ENCODE measurements at regions not wholly inside any gene's neighbourhood (a gene's known extent, or its start where the extent isn't known, plus 50 kb on each side); places are given as distances from the start of the nearest gene placed in this dataset.

GRCh38 chr7:155141562-155141961 is 71.4 kb downstream of the HTR5A start:
- DNase-seq (ENCODE audit: low read depth, low spot score) (no peak), FAIRE-seq (no peak)
- no peaks in the 10 kb centered on the region for H3K9me1 ChIP-seq (replicated peaks; ENCODE audit: control insufficient read depth, extremely low read depth, insufficient read depth, low read length)
- H3K9ac ChIP-seq (replicated peaks; ENCODE audit: extremely low read depth, insufficient read depth, low read length), result no peak overlapping the region
- intact Hi-C loops (cut with micrococcal nuclease) (no loop called here), dilution Hi-C loops (cut with MboI; ENCODE audit: extremely low pct_ligation_motif_present, low sequenced_read_pairs) (no loop called here)
- POLR2A ChIA-PET, result no interaction called here
- TF ChIP-seq POLR2AphosphoS5 (IDR thresholded peaks at IDR 0.05; ENCODE audit: insufficient read depth, low read depth, low read length), result no peak
- TF ChIP-seq CTCF (IDR thresholded peaks at IDR 0.05; ENCODE audit: extremely low read depth in 1 of 2, insufficient read depth in 1 of 2, low read depth in 1 of 2, low read length in 2 of 2), result no peak
- no peak for TF ChIP-seq EZH2 (IDR thresholded peaks at IDR 0.05; ENCODE audit: borderline replicate concordance, low read depth, low read length, severe bottlenecking)
- TF ChIP-seq GATA2 (IDR thresholded peaks at IDR 0.05; ENCODE audit: insufficient read depth, insufficient read length, low read depth, low read length), result no peak
- no peak overlapping the region for H3K27ac ChIP-seq (ENCODE audit: insufficient read depth, low read depth, low read length)
- no peak overlapping the region for H3K4me3 ChIP-seq (replicated peaks in 1 of 3; ENCODE audit: insufficient read depth in 1 of 3, low read depth in 1 of 3, low read length in 3 of 3)
- no peak overlapping the region for H3K4me2 ChIP-seq (ENCODE audit: insufficient read depth, low read length)
- no peaks in the 10 kb centered on the region for H3K9me3 ChIP-seq (replicated peaks; ENCODE audit: control insufficient read depth, insufficient read depth, low read length)
- H3K27me3 ChIP-seq (ENCODE audit: control insufficient read depth in 2 of 2, insufficient read depth in 2 of 2, low read length in 2 of 2), result no peaks in the 10 kb centered on the region
- H3K36me3 ChIP-seq (ENCODE audit: control insufficient read depth in 2 of 2, extremely low read depth in 1 of 2, insufficient read depth in 2 of 2, low read length in 2 of 2), result no peaks in the 10 kb centered on the region
- no peaks in the 10 kb centered on the region for H3K4me1 ChIP-seq (ENCODE audit: control insufficient read depth, extremely low read depth, insufficient read depth, low read length)
- no TSS peak for BruUV-seq (replicated peaks)
- no peak overlapping the region for H2AFZ ChIP-seq (ENCODE audit: low read depth, low read length)
- H3K79me2 ChIP-seq (ENCODE audit: control insufficient read depth, insufficient read depth, low read length), result no peaks in the 10 kb centered on the region
- CTCF ChIA-PET, result no interaction called here
- H4K20me1 ChIP-seq (replicated peaks; ENCODE audit: control insufficient read depth, extremely low read depth, insufficient read depth, low read length), result no peaks in the 10 kb centered on the region

GRCh38 chr7:155143381-155143780 is 73.3 kb downstream of the HTR5A start:
- intact Hi-C loops (cut with micrococcal nuclease) (no loop called here), dilution Hi-C loops (cut with MboI; ENCODE audit: extremely low pct_ligation_motif_present, low sequenced_read_pairs) (no loop called here)
- no peak for DNase-seq (ENCODE audit: low read depth, low spot score)
- Histone ChIP-seq H3K4me3 (replicated peaks in 1 of 3; ENCODE audit: insufficient read depth in 1 of 3, low read depth in 1 of 3, low read length in 3 of 3) (no peak overlapping the region), H3K79me2 (ENCODE audit: control insufficient read depth, insufficient read depth, low read length) (no peaks in the 10 kb centered on the region), H2AFZ (ENCODE audit: low read depth, low read length) (no peak overlapping the region), H3K4me1 (ENCODE audit: control insufficient read depth, extremely low read depth, insufficient read depth, low read length) (no peaks in the 10 kb centered on the region), H3K9me3 (replicated peaks; ENCODE audit: control insufficient read depth, insufficient read depth, low read length) (no peaks in the 10 kb centered on the region), H3K9me1 (replicated peaks; ENCODE audit: control insufficient read depth, extremely low read depth, insufficient read depth, low read length) (no peaks in the 10 kb centered on the region), H4K20me1 (replicated peaks; ENCODE audit: control insufficient read depth, extremely low read depth, insufficient read depth, low read length) (no peaks in the 10 kb centered on the region), H3K9ac (replicated peaks; ENCODE audit: extremely low read depth, insufficient read depth, low read length) (no peak overlapping the region), H3K4me2 (ENCODE audit: insufficient read depth, low read length) (no peak overlapping the region), H3K36me3 (ENCODE audit: control insufficient read depth in 2 of 2, extremely low read depth in 1 of 2, insufficient read depth in 2 of 2, low read length in 2 of 2) (no peaks in the 10 kb centered on the region), H3K27me3 (ENCODE audit: control insufficient read depth in 2 of 2, insufficient read depth in 2 of 2, low read length in 2 of 2) (no peaks in the 10 kb centered on the region), H3K27ac (ENCODE audit: insufficient read depth, low read depth, low read length) (no peak overlapping the region)
- ChIA-PET CTCF (no interaction called here), POLR2A (no interaction called here)
- no peak for FAIRE-seq
- no peak for TF ChIP-seq GATA2 (IDR thresholded peaks at IDR 0.05; ENCODE audit: insufficient read depth, insufficient read length, low read depth, low read length)
- no peak for TF ChIP-seq JUN (IDR thresholded peaks at IDR 0.05; ENCODE audit: borderline replicate concordance, insufficient read depth, insufficient read length, low read depth)
- no peak for TF ChIP-seq MAX (IDR thresholded peaks at IDR 0.05; ENCODE audit: insufficient read depth, insufficient read length)
- TF ChIP-seq EZH2 (IDR thresholded peaks at IDR 0.05; ENCODE audit: borderline replicate concordance, low read depth, low read length, severe bottlenecking), result no peak
- TF ChIP-seq POLR2A (IDR thresholded peaks at IDR 0.05; ENCODE audit: low read depth, low read length), result no peak
- no peak for TF ChIP-seq CTCF (IDR thresholded peaks at IDR 0.05; ENCODE audit: extremely low read depth in 1 of 2, insufficient read depth in 1 of 2, low read depth in 1 of 2, low read length in 2 of 2)
- no peak for TF ChIP-seq FOS (IDR thresholded peaks at IDR 0.05; ENCODE audit: borderline replicate concordance, insufficient read depth, low read length)
- no peak for TF ChIP-seq MYC (IDR thresholded peaks at IDR 0.05; ENCODE audit: low read depth, low read length)
- TF ChIP-seq POLR2AphosphoS5 (IDR thresholded peaks at IDR 0.05; ENCODE audit: insufficient read depth, low read depth, low read length), result no peak
- BruUV-seq (replicated peaks), result no TSS peak
